ENCODE measurements at regions not wholly inside any gene's neighbourhood (a gene's known extent, or its start where the extent isn't known, plus 50 kb on each side); places are given as distances from the start of the nearest gene placed in this dataset.

GRCh38 chr1:239436286-239436685, 49.9 kb downstream of the CHRM3 start:
- DNase-seq, result no peak

GRCh38 chr1:239437822-239438221, 51.5 kb downstream of the CHRM3 start:
- no peak for DNase-seq

- no peak for DNase-seq
These were observed 52.5 kb downstream of the CHRM3 start for GRCh38 chr1:239438891-239439290.

- no peak for DNase-seq
These were observed 57.0 kb downstream of the CHRM3 start for GRCh38 chr1:239443361-239443760.

DNA sequence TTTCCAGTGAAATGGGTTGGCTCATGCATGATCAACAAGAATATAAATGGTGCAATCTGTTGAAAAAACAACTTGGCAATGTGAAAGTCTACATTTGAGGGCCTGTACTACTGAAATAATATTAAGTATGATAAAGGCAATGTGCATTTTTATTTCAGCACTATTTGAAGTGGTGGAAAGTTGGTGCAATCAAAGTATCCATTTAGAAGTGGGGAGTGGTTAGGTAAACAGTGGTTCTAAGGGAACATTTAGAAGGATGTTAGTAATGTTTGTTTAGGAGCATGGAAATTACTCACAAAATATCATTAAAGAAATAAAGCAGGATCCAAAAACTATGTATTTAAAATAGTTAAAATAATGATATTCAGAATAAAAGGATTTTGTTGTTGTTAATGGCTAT, 60.2 kb downstream of the CHRM3 start:
- DNase-seq, result no peak

DNA sequence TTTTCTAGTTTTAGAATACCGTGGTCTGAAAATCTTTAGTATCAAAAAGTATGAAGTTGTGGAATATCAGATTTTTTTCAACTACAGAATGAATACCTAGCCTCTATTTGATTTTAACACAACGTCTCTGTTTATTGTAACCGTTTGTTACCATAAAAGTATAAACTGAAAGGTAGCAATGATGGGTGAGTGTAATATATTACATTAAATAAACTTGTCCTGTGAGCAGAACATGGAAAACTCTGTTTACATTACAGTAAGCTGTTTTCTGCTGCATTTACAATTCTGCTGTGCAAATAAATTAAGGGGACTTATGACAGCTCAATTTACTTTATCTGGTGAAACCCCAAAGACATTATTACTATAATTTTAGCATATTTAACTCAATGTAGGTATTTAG, 62.5 kb downstream of the CHRM3 start:
- DNase-seq, result no peak

DNA sequence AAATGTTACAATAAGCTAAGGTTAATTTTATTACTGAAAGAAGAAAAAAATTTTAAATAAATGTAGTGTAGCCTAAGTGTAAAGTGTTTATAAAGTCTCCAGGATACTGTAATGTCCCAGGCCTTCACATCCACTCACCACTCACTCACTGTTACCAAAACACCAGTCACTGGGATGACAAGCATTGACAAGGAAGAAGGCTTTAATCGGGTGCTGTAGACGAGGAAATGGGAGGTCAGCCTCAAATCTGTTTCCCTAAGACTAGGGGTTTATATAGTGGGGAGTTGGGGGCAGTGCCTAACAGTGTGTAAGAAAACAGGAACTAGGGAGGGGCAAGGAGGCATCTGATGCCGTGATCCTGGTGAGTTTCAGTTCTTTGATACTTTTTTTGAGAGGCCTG, 69.4 kb downstream of the CHRM3 start:
- DNase-seq, result no peak

DNA sequence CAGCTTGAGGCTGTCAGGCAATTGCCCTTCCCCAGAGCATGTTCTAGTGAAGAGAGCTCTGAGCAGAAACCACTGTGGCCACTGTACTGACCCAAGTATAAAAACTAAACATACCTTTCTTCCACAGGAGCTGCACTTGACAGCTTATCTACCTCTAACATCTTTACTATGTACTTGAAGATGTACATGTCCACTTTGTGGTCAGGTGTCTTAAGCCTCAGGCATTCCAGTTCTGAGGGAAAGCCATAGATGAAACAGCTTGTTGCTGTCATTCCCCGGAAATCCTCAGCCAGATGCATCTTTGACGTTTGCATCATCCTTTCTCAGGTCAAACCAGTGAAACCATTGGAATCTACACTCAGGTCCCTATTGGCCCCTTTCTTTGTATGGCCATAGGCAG, 70.4 kb downstream of the CHRM3 start:
- no peak for DNase-seq

DNA sequence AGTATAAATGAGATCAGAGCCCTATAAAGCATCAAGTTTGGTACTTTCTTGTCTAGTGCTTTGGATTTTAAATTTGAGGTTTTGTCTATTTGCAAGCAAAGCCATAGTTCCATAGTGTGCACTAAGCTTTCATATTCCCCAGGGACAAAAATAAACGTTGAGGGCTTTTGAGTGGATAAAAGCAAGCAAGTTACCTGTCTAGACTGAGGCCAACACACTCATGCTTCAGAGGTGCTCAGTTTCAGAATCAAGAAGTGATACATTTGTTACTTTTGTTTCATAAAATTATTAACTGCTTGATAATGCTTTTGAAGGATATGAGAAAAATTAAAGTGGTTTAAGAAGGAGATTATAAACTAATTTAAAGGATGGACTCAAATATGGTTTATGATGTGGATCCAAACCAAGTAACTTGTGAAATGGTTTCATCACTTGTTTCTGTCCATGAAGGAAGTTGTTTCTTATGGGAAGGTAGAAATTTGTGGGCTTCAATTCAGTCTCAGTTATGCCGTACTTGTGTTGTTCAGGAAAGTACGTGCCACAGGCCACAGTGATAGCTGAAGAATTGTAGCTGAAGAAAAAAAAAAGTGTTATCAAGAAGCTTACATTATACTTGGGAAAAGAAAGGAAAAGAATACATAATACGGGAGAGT, 71.2 kb downstream of the CHRM3 start:
- no peak for DNase-seq

GRCh38 chr1:239458144-239458500, 71.8 kb downstream of the CHRM3 start:
- DNase-seq, result no peak

DNA sequence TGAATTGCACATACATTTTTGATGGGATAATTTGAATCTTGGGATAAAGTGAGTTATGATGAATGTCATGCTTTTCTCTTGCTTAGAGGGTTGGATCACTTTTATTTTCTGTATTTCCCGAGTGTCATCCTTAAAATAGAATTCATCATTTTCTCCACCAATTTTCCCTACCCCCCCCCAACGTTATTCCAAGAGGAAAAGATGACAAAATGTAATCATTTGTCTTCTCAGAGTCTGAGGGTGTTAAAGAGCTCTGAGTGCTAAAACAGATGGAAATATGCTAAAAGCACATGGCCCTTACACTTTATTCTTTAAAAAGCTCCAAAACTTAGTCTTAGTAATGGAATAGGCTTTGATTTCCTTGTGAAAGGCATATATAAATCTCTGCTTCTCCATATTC, 81.4 kb downstream of the CHRM3 start:
- DNase-seq, result no peak

- no peak for DNase-seq
These were observed 91.7 kb downstream of the CHRM3 start for GRCh38 chr1:239478069-239478468.

DNA sequence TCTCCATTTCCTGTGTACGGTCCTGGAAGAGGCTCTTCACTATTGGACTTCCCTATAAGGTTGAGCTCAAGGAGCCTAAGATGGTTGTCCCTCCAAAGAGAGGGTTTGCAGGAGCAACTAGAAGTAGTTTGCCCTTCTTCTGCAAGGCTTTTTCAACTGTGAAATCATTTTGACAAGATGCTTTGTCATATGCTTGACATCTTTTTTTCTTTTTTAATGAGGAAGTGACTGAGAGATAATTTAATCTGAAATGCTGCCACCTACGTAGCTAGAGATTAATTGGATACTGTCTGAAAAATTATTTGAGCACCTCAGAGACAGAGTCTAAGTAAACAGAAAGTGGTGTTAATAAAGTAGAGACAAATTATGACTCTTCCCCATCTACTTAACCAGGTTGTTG, 97.0 kb downstream of the CHRM3 start:
- no peak for DNase-seq

- DNase-seq, result no peak
These were observed 107.5 kb downstream of the CHRM3 start for GRCh38 chr1:239493811-239494414.

DNA sequence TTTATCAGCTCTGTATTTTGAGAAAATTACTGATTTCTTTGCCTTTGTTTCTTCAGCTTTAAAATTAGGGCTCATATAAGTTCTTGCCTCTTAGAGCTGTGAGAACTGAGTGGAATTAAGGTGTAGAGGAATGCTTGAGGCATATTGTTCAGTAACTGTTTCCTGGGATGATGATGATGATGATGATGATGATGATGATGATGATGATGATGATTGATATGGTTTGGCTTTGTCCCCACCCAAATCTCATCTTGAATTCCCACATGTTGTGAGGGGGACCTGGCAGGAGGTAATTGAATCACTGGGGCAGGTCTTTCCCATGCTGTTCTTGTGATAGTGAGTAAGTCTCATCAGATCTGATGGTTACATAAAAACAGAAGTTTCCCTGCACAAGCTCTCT, 118.7 kb downstream of the CHRM3 start:
- no peak for DNase-seq

GRCh38 chr1:239507826-239508225, 121.5 kb downstream of the CHRM3 start:
- no peak for DNase-seq

DNA sequence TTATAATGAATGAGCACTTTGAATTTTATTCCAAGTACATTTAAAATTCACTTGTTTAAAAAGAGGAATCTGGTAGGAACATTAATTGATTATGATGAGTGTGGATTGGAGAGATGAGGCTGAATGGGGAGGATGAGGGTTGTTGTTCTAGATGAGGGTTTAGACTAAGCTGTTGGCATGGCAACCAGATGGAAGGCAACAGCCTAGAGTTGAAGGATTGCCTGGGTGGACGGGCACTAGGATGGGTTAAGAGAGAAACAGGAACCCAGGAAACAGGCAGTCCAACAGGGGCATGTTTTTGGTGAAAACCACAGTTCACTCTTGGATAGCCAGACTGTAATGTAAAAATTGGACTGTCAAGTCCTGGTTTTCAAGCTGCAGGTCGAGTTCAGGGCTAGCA, 125.5 kb downstream of the CHRM3 start:
- DNase-seq, result no peak

DNA sequence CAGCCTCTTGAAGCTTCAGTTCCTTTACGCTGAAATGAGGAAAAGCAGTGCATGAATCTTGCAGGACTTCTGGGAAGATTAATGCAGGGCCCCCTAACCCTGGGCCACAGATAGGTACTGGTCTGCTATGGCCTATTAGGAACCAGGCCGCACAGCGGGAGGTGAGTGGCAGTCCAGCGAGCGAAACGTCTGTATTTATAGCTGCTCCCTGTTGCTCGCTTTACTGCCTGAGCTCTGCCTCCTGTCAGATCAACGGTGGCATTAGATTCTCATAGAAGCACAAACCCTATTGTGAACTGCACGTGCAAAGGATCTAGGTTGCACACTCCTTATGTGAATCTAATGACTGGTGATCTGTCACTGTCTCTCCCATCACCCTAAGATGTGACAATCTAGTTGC, 130.2 kb downstream of the CHRM3 start:
- no peak for DNase-seq

- DNase-seq, result no peak
These were observed 140.0 kb downstream of the CHRM3 start for GRCh38 chr1:239526391-239526790.

GRCh38 chr1:239527051-239527693, 140.8 kb downstream of the CHRM3 start:
- DNase-seq, result no peak

- no peak for DNase-seq
These were observed 149.9 kb downstream of the CHRM3 start for GRCh38 chr1:239536165-239536849.

DNA sequence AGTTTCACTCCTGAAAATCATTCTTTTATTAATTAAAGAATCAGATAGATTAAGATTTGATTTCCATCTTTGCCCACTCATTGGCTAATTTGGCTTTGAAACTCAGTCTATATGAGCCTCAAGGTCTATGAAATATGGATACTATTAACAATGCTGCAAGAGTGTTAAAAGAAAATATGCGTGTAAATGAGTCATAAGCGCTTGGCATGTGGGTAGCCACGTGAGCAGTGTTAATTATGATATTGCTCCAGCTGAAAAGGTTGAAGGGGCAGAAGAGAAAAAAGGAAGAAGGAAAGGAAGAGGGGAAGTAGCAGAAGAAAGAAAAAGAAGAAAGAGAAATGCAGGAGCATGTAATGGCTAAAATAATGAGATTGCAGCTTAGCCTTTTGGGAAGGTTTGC, 151.4 kb downstream of the CHRM3 start:
- no peak for DNase-seq

- DNase-seq, result no peak
These were observed 152.0 kb downstream of the CHRM3 start for GRCh38 chr1:239538239-239538988.

All from NCI-H2171 (cell line).